C4-2B (cell line): ENCODE measurements at regions not wholly inside any gene's neighbourhood (a gene's known extent, or its start where the extent isn't known, plus 50 kb on each side); places are given as distances from the start of the nearest gene placed in this dataset.

Source experiments
- CTCF ChIP-seq: fragments of 450-650 bp; conservative IDR thresholded peaks from 2 replicates; pipeline ENCODE4 v1.5.1; 2017; ENCODE audit warnings: mild to moderate bottlenecking
- ZFX ChIP-seq: fragments of 450-650 bp; IDR thresholded peaks from 2 replicates; pipeline ENCODE4 v1.6.1; 2017

- TF ChIP-seq CTCF (no peak), ZFX (no peak)
Measured at GRCh38 chr3:139113993-139114375, 69.3 kb upstream of the PRR23C start.
